Testis (tissue), 2 donors: ENCODE measurements at regions not wholly inside any gene's neighbourhood (a gene's known extent, or its start where the extent isn't known, plus 50 kb on each side); places are given as distances from the start of the nearest gene placed in this dataset.

Experiments used
- CTCF ChIP-seq, 3 experiments: fragments of 450-650 bp in 2 of 3; fragments of 200-600 bp in 1 of 3; sonication (generic) in 1 of 3; IDR thresholded peaks; one replicate each; pipeline ENCODE4 v1.5.1; 2016 to 2019; ENCODE audit warnings: antibody characterized with exemption in 3 of 3, mild to moderate bottlenecking in 2 of 3, moderate library complexity in 1 of 3
- POLR2A ChIP-seq: fragments of 450-650 bp; IDR thresholded peaks from one replicate; pipeline ENCODE4 v1.6.1; 2017; ENCODE audit warnings: antibody characterized with exemption, mild to moderate bottlenecking, moderate library complexity

DNA sequence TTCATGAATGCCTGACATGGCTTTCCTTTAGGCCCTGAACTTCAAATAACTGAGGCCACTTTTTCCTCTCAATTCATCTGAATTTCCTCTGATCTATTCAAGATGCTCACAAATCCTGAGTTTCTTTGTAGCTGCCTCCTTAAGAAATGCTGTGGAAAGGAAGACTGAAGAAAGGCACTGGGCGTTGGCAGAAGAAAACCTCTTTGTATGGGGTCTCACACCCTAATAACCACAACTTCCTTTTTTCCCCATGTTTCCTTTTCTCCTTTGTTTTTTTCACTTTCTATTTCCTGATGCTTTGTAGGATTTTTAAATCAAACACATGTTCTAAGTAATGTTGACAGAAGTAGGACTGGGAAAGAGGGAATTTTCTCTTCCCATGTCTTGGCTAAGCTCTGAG is 447.4 kb downstream of the CMPK2 start:
- TF ChIP-seq CTCF (IDR thresholded peaks at IDR 0.05) (no peak), POLR2A (no peak)
